Fibroblast of villous mesenchyme (primary cell): ENCODE measurements at regions not wholly inside any gene's neighbourhood (a gene's known extent, or its start where the extent isn't known, plus 50 kb on each side); places are given as distances from the start of the nearest gene placed in this dataset.

Experiments used
- DNase-seq: peaks from one replicate; pipeline ENCODE4 v3.0.0-alpha.2; 2010; ENCODE audit warnings: low read depth
- H3K4me3 ChIP-seq: 2 replicates; pipeline ENCODE4 v1.5.1; 2011; ENCODE audit warnings: low read depth, mild to moderate bottlenecking, low read length
- CTCF ChIP-seq: IDR thresholded peaks from 2 replicates; pipeline ENCODE4 v1.5.1; 2012; ENCODE audit warnings: low read depth, mild to moderate bottlenecking, low read length; ENCODE audit not compliant: insufficient read depth

GRCh38 chr10:43942096-43942850, 293.6 kb upstream of the ZNF32 start:
- DNase-seq: no peak
- no peak overlapping the region for H3K4me3 ChIP-seq
- TF ChIP-seq CTCF: no peak

- no peak overlapping the region for H3K4me3 ChIP-seq
- no peak for DNase-seq
- TF ChIP-seq CTCF: no peak
Observed at GRCh38 chr10:43940898-43941837, 292.5 kb upstream of the ZNF32 start.

GRCh38 chr10:43939939-43940820, 291.5 kb upstream of the ZNF32 start:
- no peak overlapping the region for H3K4me3 ChIP-seq
- no peak for TF ChIP-seq CTCF
- DNase-seq: peak; percentile 89

GRCh38 chr10:43939389-43939938, 290.8 kb upstream of the ZNF32 start:
- TF ChIP-seq CTCF: no peak
- DNase-seq: no peak
- H3K4me3 ChIP-seq: no peak overlapping the region

GRCh38 chr10:43938810-43939209, 290.1 kb upstream of the ZNF32 start:
- TF ChIP-seq CTCF: no peak
- no peak for DNase-seq
- H3K4me3 ChIP-seq: no peak overlapping the region

GRCh38 chr10:43931308-43931930, 282.7 kb upstream of the ZNF32 start:
- TF ChIP-seq CTCF: no peak
- DNase-seq: peak; percentile 42
- no peak overlapping the region for H3K4me3 ChIP-seq
